ENCODE measurements at regions not wholly inside any gene's neighbourhood (a gene's known extent, or its start where the extent isn't known, plus 50 kb on each side); places are given as distances from the start of the nearest gene placed in this dataset.

DNA sequence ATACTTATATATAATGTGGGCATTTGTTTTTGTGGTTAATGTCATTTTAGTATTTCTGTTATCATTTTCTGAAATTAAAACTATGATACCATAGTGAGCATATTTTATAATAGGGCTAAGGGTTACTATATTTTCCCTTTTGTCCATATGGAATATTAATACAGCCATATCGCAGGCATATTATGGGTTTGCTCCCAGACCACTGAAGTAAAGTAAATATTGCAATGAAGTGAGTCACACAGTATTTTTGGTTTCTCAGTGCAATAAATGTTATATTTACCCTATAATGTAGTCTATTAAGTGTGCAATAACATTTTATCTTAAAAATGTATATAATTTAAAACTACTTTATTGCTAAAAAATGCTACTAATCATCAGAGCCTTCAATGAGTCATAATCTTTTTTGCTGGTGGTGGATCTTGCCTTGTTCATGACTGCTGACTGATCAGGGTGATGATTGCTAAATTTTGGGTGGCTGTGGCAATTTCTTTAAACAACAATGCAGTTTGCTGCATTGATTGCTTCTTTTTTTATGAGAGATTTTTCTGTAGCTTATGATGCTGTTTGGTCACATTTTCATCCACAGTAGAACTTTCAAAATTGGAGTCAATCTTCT, 1044.5 kb upstream of the NOVA1 start:
- Histone ChIP-seq H3K4me3 (ENCODE audit: low read depth, low read length) (no peak overlapping the region), H2AK5ac (ENCODE audit: low read length) (no peak overlapping the region), H2BK5ac (ENCODE audit: low read depth, low read length, poor library complexity) (no peak overlapping the region), H3K9ac (ENCODE audit: low read length) (no peak overlapping the region), H3K27me3 (ENCODE audit: insufficient read depth, low read length) (no peaks in the 10 kb centered on the region), H3K27ac (ENCODE audit: low read depth, low read length) (no peak overlapping the region), H4K91ac (ENCODE audit: low read depth, low read length) (no peak overlapping the region), H2BK12ac (ENCODE audit: low read length) (no peak overlapping the region), H4K12ac (ENCODE audit: low read depth, low read length) (no peak overlapping the region), H3K79me1 (ENCODE audit: low read length) (no peaks in the 10 kb centered on the region), H3K18ac (ENCODE audit: low read length) (no peak overlapping the region), H3K79me2 (ENCODE audit: control insufficient read depth, insufficient read depth, low read length, poor library complexity) (no peaks in the 10 kb centered on the region), H2BK120ac (ENCODE audit: insufficient read depth, low read length, poor library complexity) (no peak overlapping the region), H3K36me3 (ENCODE audit: control insufficient read depth in 1 of 2, insufficient read depth in 2 of 2, low read length in 2 of 2) (no peaks in the 10 kb centered on the region), H3K4ac (ENCODE audit: low read depth, low read length) (no peak overlapping the region), H3K14ac (ENCODE audit: low read length) (no peak overlapping the region), H3K23ac (ENCODE audit: low read length) (no peak overlapping the region), H3K9me3 (ENCODE audit: insufficient read depth, low read depth, low read length) (no peaks in the 10 kb centered on the region), H3K4me2 (ENCODE audit: low read length) (no peak overlapping the region), H3K4me1 (ENCODE audit: control insufficient read depth in 1 of 2, insufficient read depth in 2 of 2, low read length in 2 of 2) (no peaks in the 10 kb centered on the region), H2AFZ (ENCODE audit: insufficient read depth, low read length, poor library complexity) (no peak overlapping the region), H4K8ac (ENCODE audit: low read depth, low read length) (no peak overlapping the region)
- no CpG with 5 or more reads among the region's 1 CpG for WGBS (ENCODE audit: extremely low coverage, insufficient coverage, insufficient read length)
- DNase-seq = no peak

DNA sequence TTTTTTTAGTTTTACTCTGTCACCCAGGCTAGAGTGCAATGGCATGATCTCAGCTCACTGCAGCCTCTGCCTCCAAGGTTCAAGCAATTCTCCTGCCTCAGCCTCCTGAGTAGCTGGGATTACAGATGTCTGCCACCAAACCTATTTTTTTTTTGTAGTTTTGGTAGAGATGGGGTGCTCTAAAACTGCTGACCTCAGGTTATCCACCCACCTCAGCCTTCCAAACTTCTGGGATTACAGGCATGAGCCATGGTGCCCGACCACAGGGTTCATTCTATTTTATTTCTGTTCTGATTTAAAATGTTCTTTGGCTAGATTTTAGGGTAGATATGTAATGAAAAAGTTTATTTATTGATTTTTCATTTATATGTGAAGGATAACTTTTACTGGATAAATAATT, 1062.8 kb upstream of the NOVA1 start:
- no peak overlapping the region for H3K23ac ChIP-seq (ENCODE audit: low read length)
- H3K27me3 ChIP-seq (ENCODE audit: insufficient read depth, low read length) = no peaks in the 10 kb centered on the region
- no peaks in the 10 kb centered on the region for H3K79me1 ChIP-seq (ENCODE audit: low read length)
- no peaks in the 10 kb centered on the region for H3K4me1 ChIP-seq (ENCODE audit: control insufficient read depth in 1 of 2, insufficient read depth in 2 of 2, low read length in 2 of 2)
- no peak overlapping the region for H2BK120ac ChIP-seq (ENCODE audit: insufficient read depth, low read length, poor library complexity)
- no peaks in the 10 kb centered on the region for H3K9me3 ChIP-seq (ENCODE audit: insufficient read depth, low read depth, low read length)
- H3K9ac ChIP-seq (ENCODE audit: low read length) = no peak overlapping the region
- no peak overlapping the region for H4K8ac ChIP-seq (ENCODE audit: low read depth, low read length)
- no peak overlapping the region for H2BK12ac ChIP-seq (ENCODE audit: low read length)
- H3K18ac ChIP-seq (ENCODE audit: low read length) = no peak overlapping the region
- WGBS (ENCODE audit: extremely low coverage, insufficient coverage, insufficient read length) = no CpG with 5 or more reads among the region's 1 CpG
- no peak overlapping the region for H3K14ac ChIP-seq (ENCODE audit: low read length)
- no peak overlapping the region for H3K4me2 ChIP-seq (ENCODE audit: low read length)
- no peak overlapping the region for H3K27ac ChIP-seq (ENCODE audit: low read depth, low read length)
- no peak overlapping the region for H3K4me3 ChIP-seq (ENCODE audit: low read depth, low read length)
- H3K79me2 ChIP-seq (ENCODE audit: control insufficient read depth, insufficient read depth, low read length, poor library complexity) = no peaks in the 10 kb centered on the region
- no peak overlapping the region for H2AFZ ChIP-seq (ENCODE audit: insufficient read depth, low read length, poor library complexity)
- no peak for DNase-seq
- H2BK5ac ChIP-seq (ENCODE audit: low read depth, low read length, poor library complexity) = no peak overlapping the region
- H4K91ac ChIP-seq (ENCODE audit: low read depth, low read length) = no peak overlapping the region
- no peak overlapping the region for H2AK5ac ChIP-seq (ENCODE audit: low read length)
- H3K4ac ChIP-seq (ENCODE audit: low read depth, low read length) = no peak overlapping the region
- no peak overlapping the region for H4K12ac ChIP-seq (ENCODE audit: low read depth, low read length)
- H3K36me3 ChIP-seq (ENCODE audit: control insufficient read depth in 1 of 2, insufficient read depth in 2 of 2, low read length in 2 of 2) = no peaks in the 10 kb centered on the region

DNA sequence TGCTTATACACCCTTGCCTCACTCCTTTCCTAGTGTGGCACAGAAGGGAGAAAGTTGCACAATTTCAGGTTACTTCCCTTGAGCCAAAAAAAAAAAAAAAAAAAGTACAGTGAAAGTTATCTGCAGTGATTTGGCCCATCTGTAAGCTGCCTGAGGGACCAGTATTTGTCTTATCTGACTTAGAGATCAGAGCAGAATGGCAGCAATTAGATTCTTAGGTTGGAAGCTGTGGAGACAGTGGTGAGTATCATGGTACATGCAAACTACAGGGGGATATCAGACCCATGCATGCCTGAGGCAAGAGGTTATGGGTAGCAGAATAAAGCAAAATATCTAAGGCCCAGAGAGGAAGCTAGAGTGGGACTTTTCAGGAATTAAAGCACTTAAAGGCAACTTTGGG, 1070.7 kb upstream of the NOVA1 start:
- Histone ChIP-seq H2AFZ (ENCODE audit: insufficient read depth, low read length, poor library complexity) (no peak overlapping the region), H3K4me1 (ENCODE audit: control insufficient read depth in 1 of 2, insufficient read depth in 2 of 2, low read length in 2 of 2) (peaks cover 0 to 5% of the 10 kb centered on the region in 2 experiments), H3K79me1 (ENCODE audit: low read length) (no peaks in the 10 kb centered on the region), H3K27me3 (ENCODE audit: insufficient read depth, low read length) (no peaks in the 10 kb centered on the region), H3K4ac (ENCODE audit: low read depth, low read length) (no peak overlapping the region), H3K18ac (ENCODE audit: low read length) (no peak overlapping the region), H4K12ac (ENCODE audit: low read depth, low read length) (no peak overlapping the region), H3K9me3 (ENCODE audit: insufficient read depth, low read depth, low read length) (no peaks in the 10 kb centered on the region), H2BK5ac (ENCODE audit: low read depth, low read length, poor library complexity) (no peak overlapping the region), H4K91ac (ENCODE audit: low read depth, low read length) (no peak overlapping the region), H4K8ac (ENCODE audit: low read depth, low read length) (no peak overlapping the region), H3K23ac (ENCODE audit: low read length) (no peak overlapping the region), H2BK12ac (ENCODE audit: low read length) (no peak overlapping the region), H2BK120ac (ENCODE audit: insufficient read depth, low read length, poor library complexity) (no peak overlapping the region), H3K79me2 (ENCODE audit: control insufficient read depth, insufficient read depth, low read length, poor library complexity) (no peaks in the 10 kb centered on the region), H3K4me2 (ENCODE audit: low read length) (no peak overlapping the region), H2AK5ac (ENCODE audit: low read length) (no peak overlapping the region), H3K4me3 (ENCODE audit: low read depth, low read length) (no peak overlapping the region), H3K14ac (ENCODE audit: low read length) (no peak overlapping the region), H3K36me3 (ENCODE audit: control insufficient read depth in 1 of 2, insufficient read depth in 2 of 2, low read length in 2 of 2) (no peaks in the 10 kb centered on the region), H3K9ac (ENCODE audit: low read length) (no peak overlapping the region), H3K27ac (ENCODE audit: low read depth, low read length) (no peak overlapping the region)
- peak in 1 of 2 donors; percentile 18 for DNase-seq

DNA sequence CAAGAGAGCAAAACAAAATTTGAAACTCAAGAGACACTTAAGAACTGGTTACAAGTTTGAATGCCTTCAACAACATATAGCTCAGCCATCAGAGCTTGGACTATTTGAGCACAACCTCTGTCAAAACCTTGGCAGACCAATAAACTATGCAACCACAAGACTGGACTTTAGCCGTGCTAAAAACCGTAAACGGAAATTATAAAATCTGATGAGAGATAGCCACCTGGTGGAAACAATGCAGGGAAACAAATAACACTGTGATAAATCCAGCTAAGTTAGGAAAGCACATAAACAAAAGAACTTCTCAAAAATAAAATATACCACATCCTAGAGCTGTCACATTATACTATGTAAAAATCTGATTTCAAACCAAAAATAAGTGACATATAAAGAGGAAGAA, 1074.2 kb upstream of the NOVA1 start:
- Histone ChIP-seq H3K9me3 (ENCODE audit: insufficient read depth, low read depth, low read length) (no peaks in the 10 kb centered on the region), H3K4me1 (ENCODE audit: control insufficient read depth in 1 of 2, insufficient read depth in 2 of 2, low read length in 2 of 2) (peaks cover 0 to 5% of the 10 kb centered on the region in 2 experiments), H3K27ac (ENCODE audit: low read depth, low read length) (no peak overlapping the region), H3K14ac (ENCODE audit: low read length) (no peak overlapping the region), H3K4ac (ENCODE audit: low read depth, low read length) (no peak overlapping the region), H4K91ac (ENCODE audit: low read depth, low read length) (no peak overlapping the region), H3K4me3 (ENCODE audit: low read depth, low read length) (no peak overlapping the region), H4K12ac (ENCODE audit: low read depth, low read length) (no peak overlapping the region), H3K79me1 (ENCODE audit: low read length) (no peaks in the 10 kb centered on the region), H3K36me3 (ENCODE audit: control insufficient read depth in 1 of 2, insufficient read depth in 2 of 2, low read length in 2 of 2) (no peaks in the 10 kb centered on the region), H3K23ac (ENCODE audit: low read length) (no peak overlapping the region), H3K27me3 (ENCODE audit: insufficient read depth, low read length) (no peaks in the 10 kb centered on the region), H2AFZ (ENCODE audit: insufficient read depth, low read length, poor library complexity) (no peak overlapping the region), H3K79me2 (ENCODE audit: control insufficient read depth, insufficient read depth, low read length, poor library complexity) (no peaks in the 10 kb centered on the region), H2BK5ac (ENCODE audit: low read depth, low read length, poor library complexity) (no peak overlapping the region), H4K8ac (ENCODE audit: low read depth, low read length) (no peak overlapping the region), H2BK120ac (ENCODE audit: insufficient read depth, low read length, poor library complexity) (no peak overlapping the region), H3K4me2 (ENCODE audit: low read length) (no peak overlapping the region), H3K9ac (ENCODE audit: low read length) (no peak overlapping the region), H2BK12ac (ENCODE audit: low read length) (no peak overlapping the region), H2AK5ac (ENCODE audit: low read length) (no peak overlapping the region), H3K18ac (ENCODE audit: low read length) (no peak overlapping the region)
- WGBS (ENCODE audit: extremely low coverage, insufficient coverage, insufficient read length) = no CpG with 5 or more reads among the region's 3 CpGs
- DNase-seq = no peak
